ENCODE measurements at regions not wholly inside any gene's neighbourhood (a gene's known extent, or its start where the extent isn't known, plus 50 kb on each side); places are given as distances from the start of the nearest gene placed in this dataset.
"Not testable (repeated sequence)": the region's sequence is repeated elsewhere in the genome, so short reads cannot be mapped to it uniquely, and the experiment has no call there.

- DNase-seq (ENCODE audit: extremely low read depth, low read depth, low spot score) = no peak
Measured at GRCh38 chr10:59033622-59034021, 142.8 kb upstream of the PHYHIPL start.

DNA sequence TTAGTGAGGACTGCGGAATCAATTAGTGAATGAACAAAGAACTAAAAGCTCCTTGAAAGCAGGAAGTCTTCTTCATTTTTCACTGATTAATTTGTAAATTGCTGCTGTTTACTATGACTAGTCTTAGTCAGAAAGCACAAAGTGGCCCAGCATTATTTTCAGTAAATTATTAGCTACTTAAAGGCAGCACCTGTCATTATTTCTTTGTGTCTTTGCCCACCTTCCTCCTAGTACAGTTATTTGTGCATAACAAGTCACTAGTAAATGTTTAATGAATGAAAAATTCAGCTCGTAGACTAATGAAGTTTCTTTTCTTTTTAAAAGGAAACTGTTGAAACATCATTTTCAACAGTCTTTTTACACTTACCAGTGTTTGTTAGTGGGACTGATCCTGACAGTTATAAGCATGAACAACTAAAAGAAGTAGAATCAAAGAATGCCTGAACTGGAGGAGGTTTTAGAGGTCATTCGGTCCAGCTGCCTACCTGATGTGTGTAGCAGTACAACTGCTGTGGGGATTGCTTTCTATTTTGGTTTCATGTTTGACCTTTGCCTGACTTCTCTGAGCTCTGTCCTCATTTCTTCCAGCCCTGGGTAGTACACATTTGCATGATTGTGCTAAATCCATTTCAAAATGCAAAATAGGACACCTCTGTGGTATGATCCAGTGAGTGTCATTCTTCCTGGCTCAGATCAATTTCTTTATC lies 140.0 kb upstream of the PHYHIPL start:
- no peak for DNase-seq (ENCODE audit: extremely low read depth, low read depth, low spot score)

GRCh38 chr10:59037018-59037389 lies 139.4 kb upstream of the PHYHIPL start:
- DNase-seq (ENCODE audit: extremely low read depth, low read depth, low spot score) = no peak

DNA sequence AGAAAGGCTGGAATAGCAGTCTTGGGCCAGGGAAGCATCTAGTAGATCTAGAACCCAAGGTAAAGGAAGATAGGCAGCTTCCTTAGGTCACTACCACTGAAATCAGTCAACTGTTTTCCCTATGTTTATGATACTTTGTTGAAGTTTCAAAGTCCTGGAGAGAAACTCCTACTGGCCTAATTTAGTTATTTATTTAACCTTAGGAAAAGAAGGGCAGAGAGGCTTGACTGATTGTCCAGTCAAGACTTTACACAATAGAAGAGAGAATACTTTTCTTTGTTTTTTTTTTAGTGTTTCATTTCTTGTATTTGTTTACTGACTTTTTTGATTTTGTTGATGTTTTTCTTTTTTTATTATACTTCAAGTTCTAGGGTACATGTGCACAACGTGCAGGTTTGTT lies 138.9 kb upstream of the PHYHIPL start:
- no peak for DNase-seq (ENCODE audit: extremely low read depth, low read depth, low spot score)

GRCh38 chr10:59043358-59043757 lies 133.1 kb upstream of the PHYHIPL start:
- not testable (repeated sequence) for DNase-seq (ENCODE audit: extremely low read depth, low read depth, low spot score)

DNA sequence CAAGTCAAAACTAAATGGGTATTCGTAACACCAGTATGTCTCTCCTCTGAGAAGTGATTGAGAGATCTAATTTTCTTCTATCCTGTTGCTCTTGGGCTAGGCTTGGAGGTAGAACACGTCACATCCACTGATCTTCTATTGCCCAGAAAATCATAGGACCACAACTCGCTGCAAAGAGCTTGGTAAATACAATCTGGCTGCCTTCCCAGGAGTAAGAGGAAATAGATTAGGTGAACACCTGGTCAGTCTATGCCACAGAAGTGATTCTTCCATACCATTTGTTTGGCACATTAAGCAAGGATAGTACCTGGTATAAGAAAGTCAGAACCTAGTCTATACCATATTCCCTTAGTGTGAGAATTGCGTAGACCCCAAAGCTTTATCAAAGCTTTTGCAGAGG lies 129.3 kb upstream of the PHYHIPL start:
- no peak for DNase-seq (ENCODE audit: extremely low read depth, low read depth, low spot score)

DNA sequence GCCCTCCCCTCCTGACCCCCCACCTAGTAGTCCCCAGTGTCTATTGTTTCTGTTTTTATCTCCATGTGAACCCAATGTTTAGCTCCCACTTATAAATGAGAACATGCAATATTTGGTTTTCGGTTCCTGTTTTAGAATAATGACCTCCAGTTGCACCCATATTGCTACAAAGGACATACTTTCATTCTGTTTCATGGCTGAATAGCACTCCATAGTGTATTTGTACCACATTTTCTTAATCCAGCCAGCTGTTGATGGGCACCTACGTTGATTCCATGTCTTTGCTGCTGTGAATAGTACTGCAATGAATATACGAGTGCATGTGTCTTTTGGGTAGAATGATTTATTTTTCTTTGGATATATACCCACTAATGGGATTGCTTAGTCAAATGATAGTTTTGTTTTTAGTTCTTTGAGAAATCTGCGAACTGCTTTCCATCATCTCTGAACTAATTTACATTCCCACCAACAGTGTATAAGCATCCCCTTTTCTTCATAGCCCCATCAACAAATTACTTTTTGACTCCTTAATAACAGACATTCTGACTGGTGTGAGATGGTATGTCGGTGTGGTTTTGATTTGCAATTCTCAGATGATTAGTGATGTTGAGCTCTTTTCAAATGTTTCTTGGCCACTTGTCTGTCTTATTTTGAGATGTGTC lies 128.4 kb upstream of the PHYHIPL start:
- DNase-seq (ENCODE audit: extremely low read depth, low read depth, low spot score) = no peak

DNA sequence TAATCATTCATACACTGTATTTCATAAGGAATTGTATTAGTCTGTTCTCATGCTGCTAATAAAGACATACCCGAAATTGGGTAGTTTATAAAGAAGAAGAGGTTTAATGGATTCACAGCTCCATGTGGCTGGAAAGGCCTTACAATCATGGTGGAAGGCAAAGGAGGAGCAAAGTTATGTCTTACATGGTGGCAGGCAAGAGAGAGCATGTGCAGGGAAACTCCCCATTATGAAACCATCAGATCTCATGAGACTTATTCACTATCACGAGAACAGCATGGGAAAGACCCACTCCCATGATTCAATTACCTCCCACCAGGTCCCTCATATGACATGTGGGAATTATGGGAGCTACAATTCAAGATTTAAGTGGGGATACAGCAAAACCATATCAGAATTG lies 122.9 kb upstream of the PHYHIPL start:
- not testable (repeated sequence) for DNase-seq (ENCODE audit: extremely low read depth, low read depth, low spot score)

GRCh38 chr10:59055045-59055444 lies 121.4 kb upstream of the PHYHIPL start:
- no peak for DNase-seq (ENCODE audit: extremely low read depth, low read depth, low spot score)

GRCh38 chr10:59057345-59057744 lies 119.1 kb upstream of the PHYHIPL start:
- DNase-seq (ENCODE audit: extremely low read depth, low read depth, low spot score) = no peak

- DNase-seq (ENCODE audit: extremely low read depth, low read depth, low spot score) = no peak
Measured at GRCh38 chr10:59060852-59061251, 115.6 kb upstream of the PHYHIPL start.

- DNase-seq (ENCODE audit: extremely low read depth, low read depth, low spot score) = no peak
Measured at GRCh38 chr10:59063491-59063890, 113.0 kb upstream of the PHYHIPL start.

GRCh38 chr10:59064080-59064692 lies 112.3 kb upstream of the PHYHIPL start:
- DNase-seq (ENCODE audit: extremely low read depth, low read depth, low spot score) = no peak

DNA sequence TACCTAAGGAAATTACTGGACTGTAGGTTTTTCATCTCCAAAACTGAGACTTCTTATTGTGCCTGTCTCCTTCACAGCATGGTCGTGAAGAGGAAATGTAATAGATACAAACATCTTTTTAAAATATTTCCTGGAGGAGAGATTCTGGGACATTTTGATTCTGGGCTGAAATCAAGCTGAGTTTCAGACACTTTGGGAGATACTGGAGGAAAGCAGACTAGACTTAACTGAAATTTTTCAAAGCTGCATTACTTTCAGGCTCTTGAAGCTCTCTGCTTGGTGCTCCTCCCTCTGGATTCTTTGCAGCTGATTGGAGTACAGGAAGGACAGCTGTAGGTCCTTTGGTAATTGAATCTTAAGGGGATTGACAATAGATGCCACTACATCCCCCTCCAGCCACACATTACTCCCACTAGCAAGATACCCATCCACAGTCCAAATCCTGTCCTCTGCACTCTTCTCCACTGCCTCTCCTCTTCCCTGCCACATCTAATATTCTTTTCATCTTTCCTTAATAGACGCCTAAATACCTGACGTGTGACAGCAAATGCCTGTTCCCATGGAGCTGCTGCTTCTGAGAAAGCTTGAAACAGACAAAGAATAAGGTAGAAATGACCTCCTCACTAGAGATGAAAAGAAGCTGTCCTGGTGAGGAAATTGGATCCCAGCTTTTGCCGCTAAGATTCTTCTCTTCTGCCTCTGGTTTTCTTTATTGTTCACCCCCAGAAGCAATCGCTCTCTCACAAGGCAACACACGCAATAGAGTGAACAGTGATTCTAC lies 111.5 kb upstream of the PHYHIPL start:
- DNase-seq (ENCODE audit: extremely low read depth, low read depth, low spot score) = no peak

- DNase-seq (ENCODE audit: extremely low read depth, low read depth, low spot score) = no peak
Measured at GRCh38 chr10:59068581-59069191, 107.8 kb upstream of the PHYHIPL start.

DNA sequence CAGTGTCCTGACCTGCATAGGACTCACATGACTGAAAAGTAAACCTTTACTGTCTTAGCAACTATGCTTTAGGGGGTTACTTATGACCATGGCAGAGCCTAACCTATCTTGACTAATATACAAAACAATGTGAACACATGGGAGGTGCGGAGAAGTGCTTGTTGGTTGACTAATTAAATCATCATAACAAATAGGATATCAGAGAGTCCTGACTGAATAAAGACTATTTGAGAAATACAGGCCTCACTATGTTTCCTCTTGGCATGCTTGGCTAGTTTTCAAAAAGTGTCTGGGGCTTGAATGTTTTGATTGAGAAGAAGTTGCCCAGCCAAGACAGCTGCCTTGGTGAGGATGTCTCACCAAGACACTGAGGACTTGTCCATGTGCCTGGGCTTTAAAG lies 104.4 kb upstream of the PHYHIPL start:
- no peak for DNase-seq (ENCODE audit: extremely low read depth, low read depth, low spot score)

DNA sequence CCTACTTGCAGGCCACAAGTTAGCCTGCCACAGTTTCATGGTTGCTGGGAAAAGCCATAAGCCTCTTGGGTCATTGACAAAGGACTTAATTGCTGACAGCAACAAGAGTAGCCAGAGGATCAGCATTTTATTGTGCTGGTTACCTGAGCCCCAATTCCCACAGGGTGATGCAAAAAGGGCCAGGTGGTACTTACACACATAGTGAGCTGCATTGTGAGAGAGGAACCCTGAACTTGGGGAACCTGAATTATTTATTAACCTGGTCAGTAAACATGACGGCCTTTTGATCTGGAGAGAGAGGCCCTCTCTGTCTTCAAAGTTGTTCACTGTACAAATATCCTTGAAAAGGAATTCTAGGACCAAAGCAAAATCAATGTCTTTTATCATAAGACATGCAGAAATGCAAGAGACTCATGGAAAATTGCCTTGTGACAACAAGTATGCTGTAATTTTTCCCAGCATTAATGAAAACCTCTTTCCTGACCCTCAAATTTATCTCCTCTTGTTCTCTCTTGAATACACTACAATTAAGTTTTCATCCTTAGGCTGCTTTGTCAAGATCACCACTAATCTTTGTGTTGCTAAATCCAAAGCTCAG lies 102.9 kb upstream of the PHYHIPL start:
- DNase-seq (ENCODE audit: extremely low read depth, low read depth, low spot score) = no peak

DNA sequence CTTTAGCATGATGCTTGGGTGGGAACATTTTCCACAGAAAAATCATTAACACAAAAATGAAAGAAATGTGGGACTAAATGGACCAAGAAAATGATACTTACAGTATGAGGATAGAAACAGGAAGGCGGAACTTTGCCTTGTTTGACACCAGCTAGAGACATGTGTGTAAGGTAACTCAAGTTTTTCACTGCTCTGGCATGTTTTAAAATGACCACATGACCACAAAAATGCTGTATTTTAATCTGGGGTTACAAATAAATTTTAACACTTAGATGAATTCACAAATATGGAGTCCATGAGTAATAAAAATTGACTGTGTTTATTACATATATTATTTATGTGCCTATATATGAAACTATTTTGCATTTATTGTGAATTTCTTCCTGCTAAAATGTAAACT lies 100.9 kb upstream of the PHYHIPL start:
- no peak for DNase-seq (ENCODE audit: extremely low read depth, low read depth, low spot score)

- no peak for DNase-seq (ENCODE audit: extremely low read depth, low read depth, low spot score)
Measured at GRCh38 chr10:59077855-59078254, 98.6 kb upstream of the PHYHIPL start.

DNA sequence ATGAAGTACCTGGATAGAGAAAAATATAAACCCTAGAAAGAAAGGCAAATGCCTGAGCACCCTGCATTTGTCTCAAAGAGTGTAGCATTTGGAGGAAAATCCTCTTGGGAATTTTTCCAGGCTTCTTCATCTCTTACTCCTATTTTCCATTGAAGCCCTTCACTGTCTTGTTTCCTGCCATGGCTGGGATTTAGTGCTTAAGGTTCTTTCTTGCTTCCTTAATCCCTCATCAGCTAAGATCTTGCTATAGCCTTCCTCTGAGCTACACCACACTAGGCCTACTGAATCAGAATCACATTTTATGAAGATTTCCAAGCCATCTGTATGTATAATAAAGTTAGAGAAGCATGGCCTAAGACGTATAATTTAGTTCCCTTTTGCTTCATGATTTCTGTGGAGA lies 97.5 kb upstream of the PHYHIPL start:
- no peak for DNase-seq (ENCODE audit: extremely low read depth, low read depth, low spot score)

Measured in glomerular endothelial cell (primary cell).